GM12872 (cell line): ENCODE measurements at regions not wholly inside any gene's neighbourhood (a gene's known extent, or its start where the extent isn't known, plus 50 kb on each side); places are given as distances from the start of the nearest gene placed in this dataset.

Experiments used
- TF ChIP-seq, protein P1 (sequence below): IDR thresholded peaks from 3 replicates; pipeline ENCODE4 v1.5.1; 2011; ENCODE audit warnings: low read depth, mild to moderate bottlenecking, low read length, moderate library complexity; ENCODE audit not compliant: insufficient read depth

DNA sequence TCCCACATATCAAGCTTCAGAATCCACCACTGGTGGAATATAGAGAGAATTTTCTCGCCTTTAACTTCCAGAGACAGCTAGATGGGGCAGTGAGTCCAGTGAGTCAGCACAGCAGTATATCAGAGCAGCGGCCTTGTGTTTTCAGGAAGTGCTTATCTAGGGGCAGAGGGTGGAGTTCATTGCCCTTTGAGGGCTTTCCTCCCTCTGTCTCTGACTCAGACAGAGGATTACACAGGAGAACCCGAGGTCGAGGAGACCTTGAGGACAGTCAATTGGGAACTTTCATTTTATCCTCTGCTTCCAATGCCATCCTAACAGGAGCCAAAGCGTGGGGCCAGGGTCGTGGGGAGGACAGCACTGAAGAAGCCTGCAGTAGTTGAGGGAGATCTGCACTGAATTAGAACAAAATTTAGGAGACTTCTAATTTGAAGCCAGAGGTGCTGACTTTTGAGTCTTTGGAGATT, 109.6 kb upstream of the UMPS start:
- TF ChIP-seq, protein P1, sequence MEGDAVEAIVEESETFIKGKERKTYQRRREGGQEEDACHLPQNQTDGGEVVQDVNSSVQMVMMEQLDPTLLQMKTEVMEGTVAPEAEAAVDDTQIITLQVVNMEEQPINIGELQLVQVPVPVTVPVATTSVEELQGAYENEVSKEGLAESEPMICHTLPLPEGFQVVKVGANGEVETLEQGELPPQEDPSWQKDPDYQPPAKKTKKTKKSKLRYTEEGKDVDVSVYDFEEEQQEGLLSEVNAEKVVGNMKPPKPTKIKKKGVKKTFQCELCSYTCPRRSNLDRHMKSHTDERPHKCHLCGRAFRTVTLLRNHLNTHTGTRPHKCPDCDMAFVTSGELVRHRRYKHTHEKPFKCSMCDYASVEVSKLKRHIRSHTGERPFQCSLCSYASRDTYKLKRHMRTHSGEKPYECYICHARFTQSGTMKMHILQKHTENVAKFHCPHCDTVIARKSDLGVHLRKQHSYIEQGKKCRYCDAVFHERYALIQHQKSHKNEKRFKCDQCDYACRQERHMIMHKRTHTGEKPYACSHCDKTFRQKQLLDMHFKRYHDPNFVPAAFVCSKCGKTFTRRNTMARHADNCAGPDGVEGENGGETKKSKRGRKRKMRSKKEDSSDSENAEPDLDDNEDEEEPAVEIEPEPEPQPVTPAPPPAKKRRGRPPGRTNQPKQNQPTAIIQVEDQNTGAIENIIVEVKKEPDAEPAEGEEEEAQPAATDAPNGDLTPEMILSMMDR: no peak

DNA sequence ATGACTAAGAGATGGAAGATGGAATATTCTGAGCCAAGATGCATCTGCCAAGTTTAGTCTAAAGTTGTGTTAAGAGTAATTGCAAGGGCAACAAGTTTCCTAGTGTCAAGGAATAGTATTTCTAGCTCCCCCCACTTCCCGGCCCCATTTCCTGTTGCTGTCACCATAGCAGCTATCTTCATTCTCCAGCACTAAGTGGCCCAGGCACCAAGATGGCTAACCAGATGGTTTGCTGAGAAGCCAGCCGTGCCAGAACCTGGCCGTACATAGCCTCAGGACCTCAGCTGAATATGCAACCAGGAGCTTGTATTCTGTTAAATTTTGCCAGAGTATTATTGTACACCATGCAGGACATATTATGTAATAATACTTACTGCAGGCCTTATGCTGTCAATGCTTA, 108.8 kb upstream of the UMPS start:
- TF ChIP-seq, protein P1: no peak

DNA sequence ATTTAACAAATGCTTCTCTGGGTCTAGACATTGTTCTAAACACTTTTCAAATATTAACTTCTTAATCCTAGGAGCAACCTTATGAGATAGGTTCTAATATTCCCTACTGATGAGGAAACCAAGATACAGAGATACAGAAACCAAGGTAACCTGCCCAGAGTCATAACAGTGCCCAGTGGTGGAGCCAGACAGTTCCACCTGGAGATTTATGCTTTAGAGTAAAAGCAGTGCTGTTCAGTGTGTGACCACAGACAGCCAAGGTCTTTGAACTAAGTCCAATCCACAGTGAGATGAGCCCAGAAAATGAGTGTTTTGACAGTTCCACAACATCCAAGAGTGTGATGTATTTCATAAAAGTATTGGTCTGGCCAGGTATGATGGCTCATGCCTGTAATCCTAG, 105.2 kb upstream of the UMPS start:
- TF ChIP-seq, protein P1: no peak

DNA sequence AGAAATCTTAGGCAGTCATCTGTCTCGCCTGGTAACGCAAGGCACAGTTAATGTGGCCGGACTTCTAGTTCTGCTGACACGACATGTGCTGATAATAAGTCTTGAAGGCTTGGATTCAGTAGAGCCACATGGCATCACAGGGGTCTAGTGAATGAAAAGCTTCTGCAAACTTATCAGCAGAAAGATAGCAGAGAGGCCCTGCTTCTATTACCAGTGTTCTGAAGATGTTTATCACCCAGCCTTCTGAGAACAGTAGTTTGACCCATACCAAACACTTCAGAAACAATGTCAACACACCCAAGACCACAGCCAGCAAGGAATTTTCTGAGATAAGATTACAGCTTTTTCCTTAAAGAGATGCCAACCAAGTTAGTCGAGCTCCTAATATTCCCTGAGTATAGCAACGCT, 102.7 kb upstream of the UMPS start:
- TF ChIP-seq, protein P1: no peak

DNA sequence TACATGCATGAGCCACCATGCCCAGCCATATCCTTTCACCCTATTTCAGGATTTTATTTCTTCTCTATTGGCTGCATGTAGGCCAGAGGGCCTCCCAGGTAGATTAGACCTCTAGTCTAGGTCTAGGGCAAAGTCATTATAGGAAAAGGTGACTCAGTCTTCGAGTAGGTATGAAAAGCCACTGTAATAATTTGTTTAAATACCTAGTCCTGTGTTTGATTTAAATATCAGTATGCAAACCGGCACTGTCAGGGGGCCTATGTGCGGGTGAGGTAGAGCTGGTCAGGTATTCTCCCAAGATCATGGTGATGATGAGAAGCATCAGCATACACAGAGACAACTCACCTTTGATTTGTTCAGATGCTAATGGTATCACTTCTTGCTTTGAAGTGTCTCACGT, 101.4 kb upstream of the UMPS start:
- TF ChIP-seq, protein P1: no peak

DNA sequence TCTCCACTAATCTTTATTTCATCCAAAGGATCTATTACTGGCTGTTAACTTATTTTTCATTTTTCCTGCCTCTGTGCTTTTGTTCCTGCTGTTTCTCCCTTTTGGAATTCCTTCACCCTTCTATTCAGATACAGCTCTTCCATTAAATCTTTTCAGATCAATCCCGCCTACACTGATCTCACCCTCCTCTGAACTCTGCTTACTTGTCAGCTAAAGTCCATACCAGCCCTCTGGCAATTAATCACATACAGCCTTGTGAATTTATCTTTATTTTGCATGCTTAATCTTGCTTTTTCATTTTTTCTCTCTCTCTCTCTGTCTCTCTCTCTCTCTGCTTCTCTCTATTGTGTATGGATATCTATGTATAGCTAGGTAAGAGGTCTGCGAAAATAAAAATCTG, 100.8 kb upstream of the UMPS start:
- TF ChIP-seq, protein P1: no peak

DNA sequence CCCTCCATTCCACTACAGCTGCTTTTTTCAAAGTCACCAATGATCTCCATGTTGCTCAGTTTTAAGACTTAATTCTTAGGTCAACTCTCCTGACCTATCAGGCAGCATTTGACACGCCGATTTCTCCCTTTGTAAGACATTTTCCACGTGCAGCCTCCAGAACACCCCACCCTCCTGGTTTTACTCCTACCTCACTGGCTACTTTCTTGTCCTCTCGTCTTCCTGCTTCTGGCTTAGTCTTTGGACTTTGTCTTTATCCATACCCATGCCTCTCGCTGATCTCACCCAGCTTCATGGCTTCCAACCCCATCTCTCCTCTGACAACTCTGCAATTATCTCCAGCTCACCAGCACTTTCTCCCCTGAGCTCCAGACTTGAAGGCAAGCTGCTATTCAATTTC, 99.3 kb upstream of the UMPS start:
- TF ChIP-seq, protein P1: no peak

DNA sequence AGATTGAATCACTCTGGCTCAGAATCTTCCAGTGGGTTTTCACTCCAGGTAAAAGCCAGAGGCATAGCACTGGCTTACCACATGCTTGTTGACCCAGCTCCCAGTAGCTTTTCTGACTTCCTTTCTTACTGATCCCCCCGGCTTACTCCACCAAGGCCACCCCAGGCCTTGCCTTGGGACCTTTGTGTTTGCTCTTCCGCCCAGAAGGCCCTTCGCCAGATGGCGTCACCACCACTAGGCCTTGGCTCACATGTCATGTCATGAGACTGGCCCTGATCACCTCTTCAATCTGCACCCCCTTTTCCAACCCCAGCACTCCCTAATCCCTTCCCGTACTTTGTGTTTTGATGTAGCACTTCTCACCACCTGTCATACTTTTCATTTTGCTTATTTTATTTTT, 98.5 kb upstream of the UMPS start:
- TF ChIP-seq, protein P1: no peak
